RWPE2 (cell line): ENCODE measurements at regions not wholly inside any gene's neighbourhood (a gene's known extent, or its start where the extent isn't known, plus 50 kb on each side); places are given as distances from the start of the nearest gene placed in this dataset.

ENCODE experiments used
- ATAC-seq: fragments of 200-7000 bp; cut with Tn5 transposase; 3 replicates; pipeline ENCODE4 v1.9.1; 2021; ENCODE audit warnings: low read depth
- DNase-seq: peaks from one replicate; pipeline ENCODE4 v3.0.0-alpha.2; 2020; ENCODE audit warnings: low spot score
- H3K27ac ChIP-seq: fragments of 450-650 bp; 2 replicates; pipeline ENCODE4 v1.5.1; 2017; ENCODE audit warnings: mild to moderate bottlenecking; ENCODE audit not compliant: poor library complexity, severe bottlenecking
- H3K27me3 ChIP-seq: fragments of 250-450 bp; sonication (Bioruptor Pico); 2 replicates; pipeline ENCODE4 v1.5.1; 2021; ENCODE audit warnings: mild to moderate bottlenecking, moderate library complexity; ENCODE audit not compliant: insufficient read depth, poor library complexity, severe bottlenecking
- H3K36me3 ChIP-seq: fragments of 250-450 bp; sonication (Bioruptor Pico); 2 replicates; pipeline ENCODE4 v1.5.1; 2020; ENCODE audit warnings: low read depth, mild to moderate bottlenecking, moderate library complexity
- H3K4me1 ChIP-seq: fragments of 250-450 bp; sonication (Bioruptor Pico); 2 replicates; pipeline ENCODE4 v1.5.1; 2021; ENCODE audit warnings: mild to moderate bottlenecking, moderate library complexity; ENCODE audit not compliant: insufficient read depth, poor library complexity, severe bottlenecking
- H3K4me3 ChIP-seq: fragments of 250-450 bp; sonication (Bioruptor Pico); 2 replicates; pipeline ENCODE4 v1.5.1; 2021; ENCODE audit warnings: mild to moderate bottlenecking, moderate library complexity; ENCODE audit not compliant: severe bottlenecking
- H3K9me3 ChIP-seq: fragments of 250-450 bp; sonication (Bioruptor Pico); 2 replicates; pipeline ENCODE4 v1.5.1; 2021; ENCODE audit warnings: mild to moderate bottlenecking, moderate library complexity; ENCODE audit not compliant: severe bottlenecking
- TF ChIP-seq, protein P1 (sequence below): fragments of 450-650 bp; IDR thresholded peaks from one replicate; pipeline ENCODE4 v1.5.1; 2017; ENCODE audit warnings: mild to moderate bottlenecking, moderate library complexity; ENCODE audit not compliant: poor library complexity, severe bottlenecking

DNA sequence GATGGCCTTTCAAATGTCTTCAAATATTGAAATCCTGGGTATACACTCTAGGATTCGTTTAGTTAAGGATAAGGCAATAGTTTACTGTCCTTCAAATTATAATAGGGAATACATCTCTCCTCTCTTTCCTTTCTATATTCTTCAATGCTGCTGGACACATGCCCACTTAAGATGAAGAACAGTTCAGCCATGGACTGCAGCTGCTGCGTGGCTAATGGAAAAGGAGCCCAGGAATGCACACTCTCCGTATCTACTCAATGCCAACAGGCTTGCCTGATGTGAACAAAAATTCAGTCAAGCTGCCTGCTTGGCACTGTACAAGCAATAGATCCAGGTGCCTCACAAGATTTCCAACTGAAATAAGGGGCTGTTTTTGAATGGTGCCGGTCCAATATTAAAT is 321.2 kb upstream of the LYPLAL1 start:
- Histone ChIP-seq H3K36me3 (no peaks in the 10 kb centered on the region), H3K27ac (no peak overlapping the region)

DNA sequence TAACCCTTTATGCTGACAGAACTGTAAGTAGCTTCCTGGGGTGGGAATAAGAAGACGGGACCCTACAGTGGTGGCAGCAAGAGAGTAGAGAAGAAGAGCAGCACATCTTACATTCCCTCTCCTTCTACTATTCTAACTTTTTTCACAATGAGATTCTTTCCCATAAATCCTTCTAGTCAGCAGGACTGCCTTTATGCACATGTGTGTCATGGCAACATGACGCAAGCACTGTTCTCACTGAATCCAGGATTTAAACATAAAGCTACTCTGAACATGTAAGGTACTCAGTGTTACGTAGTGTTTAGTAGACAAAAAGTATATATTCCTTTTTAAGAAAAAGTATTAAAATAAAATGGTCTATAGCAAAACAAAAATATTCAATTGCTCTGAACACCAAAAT is 309.7 kb upstream of the LYPLAL1 start:
- Histone ChIP-seq H3K4me1 (no peaks in the 10 kb centered on the region), H3K4me3 (no peak overlapping the region), H3K27me3 (no peaks in the 10 kb centered on the region), H3K36me3 (no peaks in the 10 kb centered on the region), H3K27ac (no peak overlapping the region), H3K9me3 (no peaks in the 10 kb centered on the region)
- ATAC-seq (no peak), DNase-seq (no peak)
- TF ChIP-seq, protein P1, sequence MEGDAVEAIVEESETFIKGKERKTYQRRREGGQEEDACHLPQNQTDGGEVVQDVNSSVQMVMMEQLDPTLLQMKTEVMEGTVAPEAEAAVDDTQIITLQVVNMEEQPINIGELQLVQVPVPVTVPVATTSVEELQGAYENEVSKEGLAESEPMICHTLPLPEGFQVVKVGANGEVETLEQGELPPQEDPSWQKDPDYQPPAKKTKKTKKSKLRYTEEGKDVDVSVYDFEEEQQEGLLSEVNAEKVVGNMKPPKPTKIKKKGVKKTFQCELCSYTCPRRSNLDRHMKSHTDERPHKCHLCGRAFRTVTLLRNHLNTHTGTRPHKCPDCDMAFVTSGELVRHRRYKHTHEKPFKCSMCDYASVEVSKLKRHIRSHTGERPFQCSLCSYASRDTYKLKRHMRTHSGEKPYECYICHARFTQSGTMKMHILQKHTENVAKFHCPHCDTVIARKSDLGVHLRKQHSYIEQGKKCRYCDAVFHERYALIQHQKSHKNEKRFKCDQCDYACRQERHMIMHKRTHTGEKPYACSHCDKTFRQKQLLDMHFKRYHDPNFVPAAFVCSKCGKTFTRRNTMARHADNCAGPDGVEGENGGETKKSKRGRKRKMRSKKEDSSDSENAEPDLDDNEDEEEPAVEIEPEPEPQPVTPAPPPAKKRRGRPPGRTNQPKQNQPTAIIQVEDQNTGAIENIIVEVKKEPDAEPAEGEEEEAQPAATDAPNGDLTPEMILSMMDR, result no peak

More for the DNA sequence above, 321.2 kb upstream of the LYPLAL1 start:
- no peaks in the 10 kb centered on the region for H3K9me3 ChIP-seq
- no peaks in the 10 kb centered on the region for H3K27me3 ChIP-seq
- DNase-seq (no peak), ATAC-seq (no peak)
- TF ChIP-seq, protein P1, result no peak
- H3K4me3 ChIP-seq, result no peak overlapping the region
- H3K4me1 ChIP-seq, result no peaks in the 10 kb centered on the region

DNA sequence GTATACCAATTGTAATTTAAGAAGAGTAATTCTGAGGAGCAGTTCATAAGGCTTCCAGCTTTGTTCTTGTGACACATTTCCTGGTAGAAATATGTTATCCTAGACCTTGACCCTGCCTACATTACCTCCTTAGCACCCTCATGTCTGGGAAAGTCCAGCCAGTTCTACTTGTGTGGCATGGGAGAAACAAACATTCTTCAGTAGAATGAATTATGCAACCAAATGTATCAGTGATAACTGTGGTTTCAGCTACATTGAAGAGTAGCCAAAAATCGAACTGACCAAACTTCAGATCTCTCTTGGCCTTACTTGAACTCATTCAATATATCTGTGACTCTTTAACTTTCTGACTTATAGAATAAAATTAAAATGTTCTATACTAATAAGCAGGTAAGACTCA is 308.1 kb upstream of the LYPLAL1 start:
- Histone ChIP-seq H3K36me3 (no peaks in the 10 kb centered on the region), H3K9me3 (no peaks in the 10 kb centered on the region), H3K4me1 (no peaks in the 10 kb centered on the region), H3K4me3 (no peak overlapping the region), H3K27me3 (no peaks in the 10 kb centered on the region), H3K27ac (no peak overlapping the region)
- DNase-seq, result no peak
- ATAC-seq, result no peak
- TF ChIP-seq, protein P1, result no peak

DNA sequence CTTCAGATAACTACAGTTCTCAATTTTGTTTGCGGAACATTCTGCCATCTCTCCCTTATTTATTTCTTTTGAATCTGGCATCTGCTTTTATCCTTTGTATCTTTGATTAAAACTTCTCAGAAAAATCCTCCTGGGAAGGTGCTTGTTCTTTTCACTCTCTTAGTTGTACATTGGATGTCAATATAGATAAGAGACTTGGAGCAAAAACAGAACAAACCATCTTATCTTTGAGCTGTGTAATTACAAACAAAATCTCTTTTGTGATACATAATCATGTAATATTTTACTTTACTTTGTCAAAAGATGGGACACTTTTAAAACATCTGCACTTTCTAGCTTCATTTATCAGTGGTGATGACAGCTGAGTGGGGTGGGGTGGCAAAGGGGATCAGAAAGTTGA is 307.2 kb upstream of the LYPLAL1 start:
- TF ChIP-seq, protein P1, result no peak
- Histone ChIP-seq H3K36me3 (no peaks in the 10 kb centered on the region), H3K27ac (no peak overlapping the region), H3K9me3 (no peaks in the 10 kb centered on the region), H3K27me3 (no peaks in the 10 kb centered on the region), H3K4me3 (no peak overlapping the region), H3K4me1 (no peaks in the 10 kb centered on the region)
- ATAC-seq (no peak), DNase-seq (no peak)

DNA sequence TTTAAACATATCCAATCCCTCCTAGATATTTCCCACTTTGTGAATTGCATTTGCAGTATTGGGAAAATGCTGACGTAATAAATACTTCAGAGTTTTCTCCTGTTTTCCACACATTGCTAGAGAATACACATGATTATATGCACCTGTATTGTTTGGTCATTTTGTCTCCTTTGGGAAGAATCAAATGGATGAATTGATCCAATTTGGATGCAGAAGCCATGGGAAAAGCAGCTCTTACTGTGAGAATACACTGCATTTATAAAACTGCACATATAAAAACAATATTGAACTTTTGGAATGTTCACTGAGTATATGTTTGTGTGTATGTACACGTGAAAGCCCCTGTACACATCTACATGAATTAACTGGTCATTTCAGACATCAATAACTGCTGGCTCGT is 306.6 kb upstream of the LYPLAL1 start:
- TF ChIP-seq, protein P1, result no peak
- no peaks in the 10 kb centered on the region for H3K36me3 ChIP-seq

More for the DNA sequence above, 306.6 kb upstream of the LYPLAL1 start:
- DNase-seq (no peak), ATAC-seq (no peak)
- no peaks in the 10 kb centered on the region for H3K27me3 ChIP-seq
- no peak overlapping the region for H3K4me3 ChIP-seq
- H3K4me1 ChIP-seq, result no peaks in the 10 kb centered on the region
- H3K9me3 ChIP-seq, result no peaks in the 10 kb centered on the region
- no peak overlapping the region for H3K27ac ChIP-seq
